GDM1 (cell line): ENCODE measurements at regions not wholly inside any gene's neighbourhood (a gene's known extent, or its start where the extent isn't known, plus 50 kb on each side); places are given as distances from the start of the nearest gene placed in this dataset.
A peak's percentile ranks its signal among the peaks of the same experiment; 100 is the strongest.

Experiments used
- DNase-seq: peaks from one replicate; lab custom pipeline; 2025; lab: John Stamatoyannopoulos, UW

DNA sequence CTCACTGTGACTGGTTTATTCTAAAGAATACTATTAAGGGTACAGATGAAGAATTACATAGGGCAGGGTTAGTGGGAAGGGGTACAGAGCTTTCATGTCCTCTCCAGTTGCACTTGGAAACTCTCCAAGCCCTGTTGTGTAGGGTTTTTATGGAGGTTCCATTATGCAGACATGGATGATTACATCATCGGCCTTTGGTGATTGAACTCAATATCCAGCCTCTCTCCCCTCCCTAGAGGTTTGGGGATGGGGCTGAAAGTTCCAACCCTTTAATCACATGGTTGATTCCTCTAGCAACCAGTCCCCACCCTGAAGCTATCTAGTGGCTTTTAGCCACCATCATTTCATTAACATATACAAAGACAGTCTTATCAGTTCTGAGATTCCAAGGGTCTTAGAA lies 472.6 kb downstream of the BUD13 start:
- DNase-seq: no peak

DNA sequence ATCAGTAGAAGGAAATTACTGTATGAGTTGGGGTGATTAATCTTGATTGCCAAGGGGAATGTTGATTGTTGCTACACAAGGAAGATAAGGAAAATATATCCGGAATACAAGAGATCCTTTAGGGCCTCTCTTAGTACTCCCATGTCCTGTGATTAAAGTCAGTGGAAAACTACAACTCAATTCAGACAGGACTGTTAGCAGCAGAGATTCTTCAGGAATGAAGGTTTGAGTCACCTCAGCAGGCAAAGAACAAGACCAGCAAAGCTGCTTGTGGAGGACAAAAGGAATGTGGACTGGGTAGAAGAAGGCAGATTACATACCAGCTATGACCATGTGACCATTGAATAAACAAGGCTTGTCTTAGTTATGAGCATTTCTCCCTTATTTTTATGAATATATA lies 478.2 kb downstream of the BUD13 start:
- DNase-seq: no peak

DNA sequence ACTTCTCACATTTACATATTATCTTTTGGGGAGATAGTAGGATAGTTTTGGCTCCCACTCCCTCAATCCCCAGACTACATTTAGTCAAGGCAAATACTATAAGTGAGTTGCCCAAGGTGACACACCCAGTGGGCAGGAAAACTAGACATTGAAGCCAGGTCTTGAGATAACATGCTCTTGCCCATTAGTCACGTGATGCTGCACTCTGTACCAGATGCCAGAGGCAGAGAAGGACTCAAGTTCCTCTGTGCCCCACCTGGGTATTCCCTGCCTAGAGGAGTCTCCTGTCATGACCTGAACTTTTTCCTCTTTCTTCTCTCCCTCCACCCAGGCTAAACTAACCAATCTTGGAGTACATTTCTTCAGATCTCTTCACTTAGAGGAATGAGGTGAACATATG lies 484.9 kb downstream of the BUD13 start:
- no peak for DNase-seq

DNA sequence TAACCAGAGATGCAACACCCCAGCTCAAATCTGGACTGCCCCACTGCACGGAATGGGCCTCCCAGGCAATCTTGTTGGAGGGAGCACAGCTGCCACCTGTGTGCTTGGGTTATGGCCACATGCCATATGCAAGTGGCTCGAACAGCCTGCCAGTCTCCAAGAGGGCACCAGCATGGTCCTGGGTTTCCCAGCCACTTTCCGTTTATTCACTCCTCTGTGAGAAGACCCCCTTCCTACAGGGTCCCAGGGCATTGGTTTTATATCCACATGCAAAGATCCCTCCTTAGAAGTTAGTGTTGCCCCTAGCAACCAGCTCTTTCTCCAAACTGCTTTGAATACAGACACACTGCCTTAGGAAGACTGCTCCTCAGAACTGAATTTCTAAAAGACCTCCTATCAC lies 487.8 kb downstream of the BUD13 start:
- no peak for DNase-seq

DNA sequence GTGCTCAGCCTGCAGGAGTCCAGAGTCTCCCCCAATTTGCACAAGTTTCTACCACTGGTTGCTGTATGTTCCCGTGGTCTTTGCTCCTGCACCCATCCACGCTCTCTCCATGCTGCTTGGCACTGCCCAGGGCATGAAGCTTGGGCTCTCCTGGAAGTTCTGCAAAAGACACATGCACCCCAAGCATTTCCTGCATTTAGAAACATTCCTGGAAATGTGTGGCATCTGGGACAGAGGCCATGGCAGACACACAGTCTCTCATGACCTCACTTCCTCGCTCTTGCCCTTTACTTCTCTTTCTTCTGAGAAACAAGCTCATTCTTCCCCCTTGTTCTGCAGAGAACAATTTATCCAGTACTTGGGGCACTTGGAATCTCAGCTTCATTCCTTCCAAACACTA lies 489.5 kb downstream of the BUD13 start:
- no peak for DNase-seq

DNA sequence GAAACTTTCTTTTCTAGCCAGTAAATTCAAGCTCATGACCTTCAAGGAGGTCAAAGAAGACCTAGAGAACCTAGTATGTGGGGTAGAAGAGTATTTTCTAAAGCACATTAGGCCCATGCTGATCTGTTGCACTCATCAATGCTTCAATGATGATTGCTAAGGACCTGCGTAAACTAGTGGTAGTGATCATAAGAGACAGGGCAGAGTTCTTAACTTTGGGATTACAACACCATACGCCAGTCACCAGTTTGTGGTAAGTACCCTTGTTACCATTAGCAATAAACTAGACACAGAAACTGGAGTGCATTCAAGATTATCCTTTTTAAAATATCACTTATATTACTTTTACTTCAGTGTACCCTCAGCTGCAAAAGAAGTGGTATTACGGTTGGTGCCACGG lies 490.3 kb downstream of the BUD13 start:
- no peak for DNase-seq

DNA sequence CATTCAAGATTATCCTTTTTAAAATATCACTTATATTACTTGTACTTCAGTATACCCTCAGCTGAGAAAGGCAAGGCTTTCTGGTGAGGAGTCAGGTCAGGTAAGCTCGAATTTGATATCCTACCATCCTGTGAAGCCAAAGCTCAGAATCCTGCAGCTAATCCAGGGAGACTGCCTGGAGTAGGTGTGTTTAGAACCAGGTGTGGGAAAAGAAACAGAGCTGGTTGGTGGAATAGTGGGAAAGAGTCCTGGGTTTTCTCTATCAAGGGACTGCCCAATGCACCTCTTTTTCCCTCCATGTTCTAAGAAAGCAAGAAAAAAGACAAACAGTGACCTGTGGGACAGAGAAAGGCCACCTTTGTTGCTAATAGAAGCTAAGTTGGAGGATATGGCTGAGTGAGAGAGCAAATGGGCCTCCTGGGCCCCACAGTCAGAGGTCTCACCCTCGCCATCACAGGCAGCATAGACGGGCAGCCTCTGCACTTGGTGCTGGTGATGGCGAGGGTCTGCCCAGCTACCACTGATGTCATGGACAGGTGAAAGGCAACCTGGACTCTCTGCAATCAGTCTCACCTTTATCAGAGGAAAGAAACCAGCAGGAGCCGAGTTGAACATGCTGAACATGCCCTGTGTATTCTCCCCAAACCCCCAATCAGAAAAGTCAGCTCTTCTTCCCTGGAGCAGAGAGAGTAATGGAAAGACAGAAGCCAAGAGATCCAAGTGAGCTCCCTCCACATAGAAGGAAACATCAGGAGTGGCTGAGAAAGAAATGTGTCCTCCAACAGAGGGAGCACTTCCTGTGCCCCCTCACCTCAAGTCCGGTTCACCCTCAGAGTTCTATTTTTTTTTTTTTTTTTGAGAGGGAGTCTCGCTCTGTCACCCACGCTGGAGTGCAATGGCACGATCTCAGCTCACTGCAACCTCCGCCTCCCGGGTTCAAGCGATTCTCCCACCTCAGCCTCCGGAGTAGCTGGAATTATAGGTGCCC lies 491.3 kb downstream of the BUD13 start:
- no peak for DNase-seq

DNA sequence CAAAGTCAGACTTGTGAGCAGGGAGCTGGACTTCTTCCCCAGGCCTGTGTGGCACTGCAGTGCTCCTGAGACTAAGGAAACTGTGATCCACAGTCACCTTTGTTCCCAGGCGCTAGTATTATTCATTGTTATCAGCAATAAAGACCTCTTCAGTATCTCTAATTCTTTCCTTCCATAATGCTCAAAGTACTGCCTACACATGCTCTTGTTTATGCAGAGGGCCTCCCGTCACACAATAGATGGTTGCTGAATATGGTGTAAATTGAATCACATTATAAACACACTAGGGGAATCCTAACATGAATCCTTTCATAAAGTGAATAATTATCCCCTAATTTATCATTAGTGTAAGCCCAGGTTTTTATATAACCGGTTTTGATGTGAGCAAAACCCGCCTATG lies 493.3 kb downstream of the BUD13 start:
- no peak for DNase-seq

DNA sequence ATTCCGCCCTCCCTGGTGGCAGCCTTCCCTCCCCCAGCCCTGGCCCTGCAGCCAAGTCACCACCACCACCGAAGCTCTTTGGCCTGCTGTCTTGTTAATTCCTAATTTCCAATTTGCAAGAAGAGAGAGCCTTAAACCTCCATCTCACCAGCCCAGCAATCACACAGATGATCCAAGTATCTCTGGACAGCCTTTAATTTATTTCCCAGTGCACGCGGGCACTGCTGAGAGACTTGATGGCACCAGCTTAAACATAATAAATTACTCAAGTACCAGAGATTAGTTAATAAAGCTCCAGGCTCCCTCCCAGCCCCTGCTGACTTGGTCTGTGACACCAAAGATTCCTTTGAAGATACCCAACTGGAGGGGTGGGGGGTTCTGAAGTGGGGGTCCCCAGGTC lies 494.7 kb downstream of the BUD13 start:
- DNase-seq: no peak

DNA sequence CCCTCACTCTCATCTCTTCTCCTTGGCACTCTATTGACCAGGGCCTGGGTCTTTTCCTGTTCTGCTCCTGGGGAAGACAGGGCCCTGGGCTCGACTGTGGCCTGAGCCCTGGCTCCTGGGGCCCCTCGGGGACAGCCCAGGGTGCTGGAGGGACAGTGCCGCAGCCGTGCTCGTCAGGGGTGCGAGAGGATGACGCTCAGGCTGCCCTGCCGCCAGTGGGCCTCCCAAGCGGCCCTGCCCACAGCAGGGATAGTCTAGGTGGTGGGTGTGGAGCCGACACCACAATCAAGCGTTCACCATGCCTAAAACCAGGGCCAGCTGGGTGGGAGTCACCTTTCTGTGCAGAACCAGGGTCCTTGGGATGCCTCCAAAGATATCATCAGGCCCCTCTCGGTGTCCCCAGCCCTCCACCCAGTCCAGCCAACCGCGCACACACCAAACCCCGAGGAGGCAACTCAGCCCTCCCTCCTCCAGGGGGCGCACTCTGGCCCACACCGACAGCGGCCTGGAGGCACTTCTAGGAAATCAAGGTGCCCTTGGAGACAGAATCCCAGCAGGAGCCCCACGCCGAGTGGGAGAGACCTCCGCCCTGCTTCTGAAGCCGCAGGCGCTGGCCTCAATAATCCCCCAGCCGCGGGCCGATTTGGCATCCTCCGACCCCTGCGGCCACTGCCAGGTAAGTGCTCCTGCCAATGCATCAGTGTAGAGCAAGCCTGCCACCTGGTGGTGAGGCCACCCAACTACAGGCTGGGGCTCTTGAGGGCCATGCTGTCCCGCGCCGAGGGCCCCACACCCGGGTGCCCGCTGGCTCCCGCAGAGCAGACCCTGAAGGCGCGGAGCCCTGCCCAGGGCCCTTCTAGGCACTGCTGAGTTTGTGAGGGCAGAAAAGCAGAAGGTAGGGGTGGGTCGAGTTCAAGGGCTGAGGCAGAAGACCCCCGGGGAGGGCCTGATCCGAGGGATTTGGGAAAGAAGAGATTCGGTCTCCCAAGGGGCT lies 496.4 kb downstream of the BUD13 start:
- peak; percentile 7 for DNase-seq

DNA sequence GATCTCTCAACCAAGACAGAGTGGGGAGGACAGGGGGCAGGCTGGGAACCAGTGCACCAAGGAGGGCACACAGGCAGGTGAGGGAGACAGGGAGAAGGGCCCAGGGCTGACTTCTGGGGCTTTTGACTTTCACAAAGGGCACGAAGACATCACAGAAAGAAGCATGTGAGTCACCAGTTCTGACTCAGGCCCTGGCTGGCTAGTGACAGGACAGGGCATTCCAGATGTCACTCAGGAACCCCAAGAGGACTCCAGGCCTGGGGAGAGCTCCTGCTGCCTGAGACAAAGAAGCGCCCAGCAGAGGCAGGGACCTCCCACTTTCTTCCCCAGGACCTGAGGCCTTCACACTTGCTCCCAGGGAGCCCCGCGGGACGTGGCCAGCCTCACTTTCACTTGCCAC lies 497.2 kb downstream of the BUD13 start:
- no peak for DNase-seq

DNA sequence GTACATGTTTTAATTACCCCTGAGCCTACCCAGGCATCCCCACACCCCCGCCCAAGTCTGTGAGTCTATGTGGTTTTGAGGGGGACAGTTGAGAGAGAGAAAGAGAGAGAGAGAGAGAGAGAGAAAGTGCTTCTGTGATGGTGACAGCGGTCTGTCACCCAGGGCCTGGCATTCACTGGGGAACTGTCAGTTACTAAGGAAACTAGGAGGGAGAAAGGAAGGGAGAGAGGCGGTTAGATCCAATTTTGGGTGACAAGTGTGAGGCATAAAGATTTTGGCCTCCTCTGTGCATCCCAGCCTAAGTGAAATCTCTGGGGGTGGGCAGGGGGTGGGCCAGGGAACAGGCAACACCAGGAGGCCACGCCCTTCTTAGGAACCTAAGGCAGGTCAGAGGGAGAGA lies 498.3 kb downstream of the BUD13 start:
- no peak for DNase-seq

DNA sequence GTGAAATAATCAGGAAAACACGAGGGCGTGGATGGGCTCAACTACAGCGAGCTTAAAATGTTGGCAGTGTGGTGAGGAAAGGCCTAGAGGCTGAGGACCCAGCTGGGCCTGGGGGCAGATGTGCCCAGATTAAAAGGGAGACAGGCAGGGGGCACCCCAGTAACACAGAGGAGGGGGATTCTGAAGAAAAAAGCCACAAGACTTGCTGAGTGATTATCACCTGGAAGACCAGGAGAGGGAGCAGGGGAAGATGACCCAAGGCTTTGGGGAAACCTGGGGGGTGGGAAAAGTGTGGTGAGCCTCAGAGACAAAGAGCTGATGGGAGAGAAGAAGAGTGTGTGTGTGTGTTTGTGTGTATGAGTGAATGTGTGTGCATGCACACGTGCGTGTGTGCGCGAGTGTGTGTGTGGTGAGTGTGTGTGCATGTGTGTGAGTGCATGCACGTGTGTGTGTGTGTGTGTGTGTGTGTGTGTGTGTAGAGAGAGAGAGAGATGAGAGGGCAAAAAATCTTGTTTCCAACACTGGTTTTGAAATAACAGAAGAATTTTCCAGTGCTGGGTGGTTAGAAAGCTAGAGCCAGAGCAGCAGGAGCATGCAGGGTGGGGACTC lies 500.5 kb downstream of the BUD13 start:
- DNase-seq: no peak

DNA sequence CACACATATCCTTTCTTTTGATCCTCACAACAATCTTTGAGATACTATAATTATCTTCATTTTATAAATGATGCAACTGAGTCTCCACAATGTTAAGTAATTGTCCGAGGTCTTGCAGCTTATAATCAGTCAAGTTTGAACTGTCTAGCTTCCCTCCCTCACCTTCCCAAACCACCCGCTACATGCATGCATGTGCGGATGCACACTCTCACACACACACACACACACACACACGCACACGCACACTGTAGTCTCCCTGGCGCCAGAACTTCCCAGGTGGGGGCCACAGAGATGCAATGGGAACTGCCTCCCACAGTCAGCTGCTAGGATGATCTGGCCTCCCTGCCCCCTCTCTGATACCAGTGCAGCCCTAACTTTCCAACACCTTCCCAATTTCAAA lies 501.3 kb downstream of the BUD13 start:
- no peak for DNase-seq

DNA sequence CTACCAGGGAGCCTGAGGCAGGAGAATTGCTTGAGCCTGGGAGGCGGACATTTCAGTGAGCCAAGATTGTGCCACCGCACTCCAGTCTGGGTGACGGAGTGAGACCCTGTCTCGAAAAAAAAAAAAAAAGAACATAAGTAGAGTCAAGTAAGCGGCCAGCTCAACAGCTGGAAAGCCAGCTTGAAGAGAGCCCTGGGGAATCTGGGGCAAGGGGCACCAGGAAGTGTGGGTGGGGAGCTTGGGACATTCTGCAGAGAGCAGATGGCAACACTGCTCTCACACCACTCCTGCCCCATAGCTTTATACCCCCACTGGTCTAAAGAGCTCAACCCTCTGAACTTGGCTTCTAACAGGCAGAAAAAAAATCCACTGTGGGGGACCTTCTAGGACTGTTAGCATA lies 505.6 kb downstream of the BUD13 start:
- DNase-seq: no peak

DNA sequence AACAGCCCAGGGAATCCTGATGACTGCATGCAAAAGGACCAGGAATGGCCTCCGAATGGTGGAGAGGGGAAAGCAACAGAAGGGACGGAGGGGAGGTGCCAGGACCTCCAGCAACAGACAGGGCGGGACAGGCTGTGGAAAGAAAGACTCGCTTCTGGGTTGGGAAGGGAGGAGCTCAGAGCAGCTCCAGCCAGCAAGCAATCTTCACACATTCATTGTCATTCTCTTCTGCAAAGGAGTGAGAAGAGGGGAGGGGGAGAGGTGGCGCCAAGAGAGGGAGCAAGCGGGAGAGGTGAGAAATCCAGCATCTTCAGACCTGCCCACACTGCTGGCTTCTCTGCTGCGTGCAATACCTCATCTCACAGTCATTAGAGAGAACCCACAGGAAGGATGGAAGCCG lies 509.0 kb downstream of the BUD13 start:
- no peak for DNase-seq

DNA sequence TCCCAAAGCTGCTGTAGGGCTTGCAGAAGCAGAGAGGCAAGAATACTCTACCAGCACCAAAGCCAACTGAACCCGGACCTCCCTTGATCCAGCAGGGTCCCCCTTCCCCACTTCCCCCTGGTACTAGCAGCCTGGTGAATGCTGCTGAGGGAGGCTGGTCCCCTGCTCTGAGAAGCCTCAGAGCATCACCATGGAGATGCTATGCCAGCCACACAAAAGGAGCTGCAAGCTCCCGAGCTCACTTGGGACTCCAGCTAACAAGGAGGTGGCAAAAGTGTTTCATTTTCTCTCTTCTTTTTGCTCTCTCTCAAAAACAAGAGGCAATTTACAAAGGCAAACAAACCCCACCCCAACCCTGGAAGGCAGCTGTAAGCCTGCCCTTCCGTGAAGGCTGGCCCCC lies 509.8 kb downstream of the BUD13 start:
- no peak for DNase-seq

DNA sequence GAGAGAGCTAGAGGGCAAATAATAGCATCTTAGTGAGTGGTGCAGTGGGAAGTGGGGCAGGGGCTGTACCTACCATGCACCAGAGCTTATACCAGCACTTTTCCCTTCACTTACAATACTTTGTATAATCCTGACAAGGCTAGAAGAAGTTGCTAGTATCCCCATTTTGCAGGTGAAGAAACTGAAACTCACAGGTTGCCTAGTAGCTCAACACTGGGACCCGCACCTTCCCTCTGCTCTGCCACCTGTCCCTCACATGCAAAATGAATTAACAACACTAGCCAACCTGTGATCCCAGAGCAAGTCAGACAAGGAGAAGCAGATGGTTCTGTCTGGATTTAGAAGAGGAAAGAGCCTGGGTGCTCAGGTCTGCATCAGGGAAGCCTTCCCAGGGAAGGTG lies 510.4 kb downstream of the BUD13 start:
- DNase-seq: no peak

DNA sequence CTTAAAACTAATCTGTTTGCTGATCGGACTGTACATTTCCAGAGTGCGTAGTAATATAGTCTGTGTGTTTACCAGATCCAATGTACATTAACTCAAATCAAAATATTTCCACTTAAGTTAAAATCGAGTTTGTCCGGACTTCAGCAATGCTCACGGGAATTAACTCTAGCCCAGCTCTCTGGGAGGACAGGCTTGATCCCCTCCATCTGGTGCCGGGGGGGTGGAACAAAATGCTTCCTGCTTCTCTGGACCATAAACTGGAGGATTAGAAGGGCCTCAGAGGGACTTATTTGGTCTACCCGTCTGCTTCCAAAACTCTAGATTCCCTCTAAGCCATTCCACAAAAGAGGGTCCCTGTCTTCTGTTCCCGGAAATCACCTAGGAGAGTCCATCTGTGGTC lies 511.2 kb downstream of the BUD13 start:
- DNase-seq: no peak

DNA sequence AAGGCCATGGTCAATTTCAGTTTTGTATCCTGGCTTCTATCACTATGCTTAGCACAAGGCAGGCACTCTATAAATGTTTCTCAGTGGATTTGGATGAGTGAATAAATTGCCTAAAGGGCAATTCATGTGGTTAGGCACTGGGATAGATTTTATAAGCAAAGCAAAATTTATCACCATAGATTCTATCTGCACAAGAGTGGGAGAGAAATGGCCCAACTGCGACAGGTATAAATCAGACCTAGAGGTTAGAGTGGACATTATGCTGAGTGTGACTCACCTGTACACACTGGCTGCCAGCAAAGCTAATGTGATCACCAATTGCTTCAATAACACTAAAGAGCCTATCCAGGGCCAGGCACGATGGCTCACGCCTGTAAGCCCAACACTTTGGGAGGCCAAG lies 514.0 kb downstream of the BUD13 start:
- DNase-seq: no peak

DNA sequence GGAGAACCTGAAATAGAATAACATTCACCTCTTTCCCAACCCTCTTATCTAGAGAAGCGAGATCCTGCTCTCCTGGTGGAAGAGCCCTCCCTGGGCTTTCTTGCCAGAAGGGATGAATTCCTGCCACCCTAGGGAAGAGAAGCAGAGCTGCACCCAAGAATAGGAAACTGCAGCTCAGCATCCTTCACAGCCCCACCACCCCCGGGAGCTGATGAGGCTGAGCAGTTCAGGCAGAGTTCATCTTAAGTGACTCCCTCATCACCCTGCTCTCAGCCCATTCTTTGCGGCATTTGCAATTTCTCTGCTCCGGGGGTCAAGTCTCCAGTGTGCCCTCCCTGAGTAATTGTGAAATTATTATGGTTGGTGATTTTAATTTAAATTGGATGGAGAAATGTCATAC lies 514.9 kb downstream of the BUD13 start:
- DNase-seq: no peak

DNA sequence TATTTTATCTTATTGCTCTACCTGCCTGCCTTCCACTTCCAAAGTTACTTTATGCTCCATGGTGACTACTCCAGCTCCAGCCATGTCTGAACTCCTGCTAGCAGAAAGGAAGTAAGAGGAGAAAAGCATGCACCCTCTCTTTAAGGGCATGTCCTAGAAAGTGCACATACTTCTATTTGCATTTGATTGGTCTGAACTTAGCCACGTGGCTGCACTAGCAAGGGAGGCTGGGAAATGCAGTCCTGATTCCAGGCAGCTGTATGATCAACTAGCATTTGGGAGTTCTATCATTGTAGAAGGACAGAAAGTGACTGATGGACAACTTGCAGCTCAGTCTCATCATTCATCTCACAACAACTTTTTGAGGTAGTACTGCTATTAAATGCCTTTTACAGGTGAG lies 515.7 kb downstream of the BUD13 start:
- no peak for DNase-seq
